HUES64 (cell line): ENCODE measurements at regions not wholly inside any gene's neighbourhood (a gene's known extent, or its start where the extent isn't known, plus 50 kb on each side); places are given as distances from the start of the nearest gene placed in this dataset.

Experiments used
- H3K27ac ChIP-seq: 2 replicates; pipeline ENCODE4 v1.7.0; 2013; ENCODE audit warnings: low read depth, low read length, inconsistent platforms
- H3K27me3 ChIP-seq: 2 replicates; pipeline ENCODE4 v1.6.1; 2013; ENCODE audit warnings: mild to moderate bottlenecking, low read length; ENCODE audit not compliant: insufficient read depth
- H3K36me3 ChIP-seq: 2 replicates; pipeline ENCODE4 v1.6.1; 2013; ENCODE audit warnings: mild to moderate bottlenecking, low read length; ENCODE audit not compliant: insufficient read depth
- H3K4me1 ChIP-seq: 2 replicates; pipeline ENCODE4 v1.6.1; 2013; ENCODE audit warnings: mild to moderate bottlenecking, low read length, moderate library complexity; ENCODE audit not compliant: insufficient read depth
- H3K4me3 ChIP-seq: 2 replicates; pipeline ENCODE4 v1.5.1; 2013; ENCODE audit warnings: mild to moderate bottlenecking, low read length, moderate library complexity
- H3K9ac ChIP-seq: 2 replicates; pipeline ENCODE4 v1.6.1; 2013; ENCODE audit warnings: mild to moderate bottlenecking, low read depth, low read length
- H3K9me3 ChIP-seq: 2 replicates; pipeline ENCODE4 v1.6.1; 2013; ENCODE audit warnings: low read depth, low read length; ENCODE audit not compliant: insufficient read depth
- WGBS: fragments of 150-250, 120-280 bp; methylation state at CpG from one replicate; pipeline ENCODE4 v1.1.7; 2013; ENCODE audit warnings: missing lambda C conversion rate; 5-methylcytosine and 5-hydroxymethylcytosine counted together

DNA sequence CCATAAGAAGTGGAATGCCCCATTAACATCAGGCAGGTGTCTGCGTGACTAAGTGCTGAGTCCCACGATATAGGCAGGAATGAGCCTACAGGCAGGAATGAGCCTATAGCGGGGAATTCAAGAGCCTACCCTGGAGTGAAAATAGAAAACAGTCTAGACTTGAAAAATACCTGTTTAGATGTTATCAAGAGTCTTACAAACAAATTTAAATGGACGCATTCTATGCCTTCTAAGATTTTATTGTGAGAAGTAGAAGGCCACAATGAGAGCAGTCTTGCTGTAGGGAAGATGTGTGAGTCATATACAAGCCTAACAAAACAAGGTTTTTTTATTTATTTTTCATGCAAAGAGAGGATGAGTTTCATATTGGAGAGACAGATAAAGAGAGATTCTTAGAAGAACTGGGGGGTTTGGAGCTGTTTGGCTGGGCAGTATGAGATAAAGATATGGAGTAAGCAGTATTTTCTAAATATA, 200.8 kb upstream of the ZC3H12C start:
- Histone ChIP-seq H3K36me3 (no peaks in the 10 kb centered on the region), H3K27me3 (no peaks in the 10 kb centered on the region), H3K27ac (no peak overlapping the region), H3K4me3 (no peak overlapping the region), H3K9me3 (no peaks in the 10 kb centered on the region), H3K4me1 (no peaks in the 10 kb centered on the region), H3K9ac (no peak overlapping the region)
- WGBS: 91% methylated on average over 4 of the region's 4 CpGs

- Histone ChIP-seq H3K9me3 (no peaks in the 10 kb centered on the region), H3K36me3 (no peaks in the 10 kb centered on the region), H3K27me3 (no peaks in the 10 kb centered on the region), H3K4me1 (no peaks in the 10 kb centered on the region), H3K27ac (no peak overlapping the region), H3K4me3 (no peak overlapping the region), H3K9ac (no peak overlapping the region)
- WGBS: 100% methylated on average over 1 of the region's 1 CpG
Measured at GRCh38 chr11:109894242-109894641, 198.9 kb upstream of the ZC3H12C start.

GRCh38 chr11:109898592-109898991, 194.6 kb upstream of the ZC3H12C start:
- 90% methylated on average over 2 of the region's 2 CpGs for WGBS
- no peaks in the 10 kb centered on the region for H3K9me3 ChIP-seq
- no peak overlapping the region for H3K9ac ChIP-seq
- H3K4me3 ChIP-seq: no peak overlapping the region
- no peak overlapping the region for H3K27ac ChIP-seq
- H3K36me3 ChIP-seq: no peaks in the 10 kb centered on the region
- no peaks in the 10 kb centered on the region for H3K4me1 ChIP-seq
- H3K27me3 ChIP-seq: no peaks in the 10 kb centered on the region

GRCh38 chr11:109902764-109903433, 190.3 kb upstream of the ZC3H12C start:
- Histone ChIP-seq H3K4me3 (no peak overlapping the region), H3K27ac (no peak overlapping the region), H3K9ac (no peak overlapping the region), H3K9me3 (no peaks in the 10 kb centered on the region), H3K27me3 (no peaks in the 10 kb centered on the region), H3K4me1 (no peaks in the 10 kb centered on the region), H3K36me3 (no peaks in the 10 kb centered on the region)
- 87% methylated on average over 5 of the region's 5 CpGs for WGBS

GRCh38 chr11:109911488-109911887, 181.7 kb upstream of the ZC3H12C start:
- H3K9ac ChIP-seq: no peak overlapping the region
- H3K27me3 ChIP-seq: no peaks in the 10 kb centered on the region
- no peaks in the 10 kb centered on the region for H3K4me1 ChIP-seq
- WGBS: no CpG with 5 or more reads among the region's 2 CpGs
- H3K36me3 ChIP-seq: no peaks in the 10 kb centered on the region
- no peak overlapping the region for H3K4me3 ChIP-seq
- H3K27ac ChIP-seq: no peak overlapping the region
- H3K9me3 ChIP-seq: no peaks in the 10 kb centered on the region

DNA sequence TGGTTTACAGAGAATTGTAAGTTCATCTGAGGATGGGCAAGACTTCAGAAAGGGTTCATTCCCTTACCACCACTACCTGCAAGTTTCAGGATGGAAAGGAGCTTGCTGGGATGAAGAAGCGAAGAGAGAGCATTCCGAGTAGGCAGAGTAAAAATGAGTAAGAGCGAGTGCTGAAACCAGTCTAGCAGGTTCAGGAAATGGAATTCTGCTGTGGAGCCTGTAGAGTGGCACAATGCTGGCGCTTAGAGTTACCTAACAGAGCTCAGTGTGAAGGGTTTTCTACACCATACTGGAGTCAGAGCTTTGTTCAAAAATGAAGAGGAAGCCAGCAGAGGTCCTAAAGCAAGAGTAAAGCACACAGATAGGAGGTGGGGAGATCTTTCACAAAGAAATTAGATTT, 179.2 kb upstream of the ZC3H12C start:
- Histone ChIP-seq H3K9ac (no peak overlapping the region), H3K36me3 (no peaks in the 10 kb centered on the region), H3K4me3 (no peak overlapping the region), H3K9me3 (no peaks in the 10 kb centered on the region), H3K4me1 (no peaks in the 10 kb centered on the region), H3K27ac (no peak overlapping the region), H3K27me3 (no peaks in the 10 kb centered on the region)
- WGBS: 93% methylated on average over 4 of the region's 4 CpGs

DNA sequence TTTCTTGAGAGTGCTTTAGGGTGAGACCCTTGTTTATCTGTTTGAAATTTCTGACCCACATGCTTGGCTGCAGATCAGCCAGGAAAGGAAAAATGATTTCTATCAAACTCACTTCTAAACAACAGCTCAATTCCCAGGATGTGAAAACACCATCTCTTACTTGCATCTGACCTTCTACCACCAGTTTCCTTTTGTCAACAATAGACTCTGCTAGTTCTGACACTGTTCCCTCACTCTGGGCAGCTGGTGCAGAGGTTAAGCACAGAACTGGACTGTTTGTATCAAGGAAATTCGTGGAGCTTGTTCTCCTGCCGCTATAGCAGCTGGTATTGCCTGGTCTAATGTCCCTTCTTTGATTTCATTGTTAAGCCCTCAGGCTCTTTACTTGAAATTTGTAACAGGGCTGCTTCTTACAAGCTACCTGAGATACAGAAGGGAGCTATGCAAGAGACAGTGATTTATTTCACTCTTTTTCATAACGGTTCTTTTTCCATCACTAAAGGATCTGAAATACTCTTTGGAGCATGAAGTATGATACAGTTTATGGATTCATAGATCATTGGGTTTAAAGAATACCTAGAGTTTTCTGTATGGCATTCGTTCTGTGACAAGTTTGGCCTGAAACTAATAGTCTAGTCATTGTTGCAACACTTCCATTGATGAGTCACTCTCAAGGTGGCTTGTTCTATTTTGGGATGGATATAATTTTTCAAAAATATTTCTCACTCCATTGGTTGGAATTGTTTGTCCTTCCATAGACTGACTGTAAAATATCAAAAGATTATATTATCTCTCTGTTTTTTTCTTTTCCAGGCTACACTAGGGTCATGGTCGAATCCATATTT, 178.2 kb upstream of the ZC3H12C start:
- Histone ChIP-seq H3K27ac (no peak overlapping the region), H3K27me3 (no peaks in the 10 kb centered on the region), H3K36me3 (no peaks in the 10 kb centered on the region), H3K4me3 (no peak overlapping the region), H3K9me3 (no peaks in the 10 kb centered on the region), H3K4me1 (no peaks in the 10 kb centered on the region), H3K9ac (no peak overlapping the region)
- WGBS: 88% methylated on average over 3 of the region's 5 CpGs

- H3K4me1 ChIP-seq: peaks cover 12% of the 10 kb centered on the region; the same call in 1 of the 2 replicates
- H3K36me3 ChIP-seq: no peaks in the 10 kb centered on the region
- H3K27me3 ChIP-seq: no peaks in the 10 kb centered on the region
- no peak overlapping the region for H3K9ac ChIP-seq
- WGBS: 30% methylated on average over 2 of the region's 3 CpGs
- no peak overlapping the region for H3K4me3 ChIP-seq
- no peaks in the 10 kb centered on the region for H3K9me3 ChIP-seq
- H3K27ac ChIP-seq: no peak overlapping the region
Measured at GRCh38 chr11:109926941-109927340, 166.3 kb upstream of the ZC3H12C start.

GRCh38 chr11:109929308-109929707, 163.9 kb upstream of the ZC3H12C start:
- 95% methylated on average over 3 of the region's 3 CpGs for WGBS

DNA sequence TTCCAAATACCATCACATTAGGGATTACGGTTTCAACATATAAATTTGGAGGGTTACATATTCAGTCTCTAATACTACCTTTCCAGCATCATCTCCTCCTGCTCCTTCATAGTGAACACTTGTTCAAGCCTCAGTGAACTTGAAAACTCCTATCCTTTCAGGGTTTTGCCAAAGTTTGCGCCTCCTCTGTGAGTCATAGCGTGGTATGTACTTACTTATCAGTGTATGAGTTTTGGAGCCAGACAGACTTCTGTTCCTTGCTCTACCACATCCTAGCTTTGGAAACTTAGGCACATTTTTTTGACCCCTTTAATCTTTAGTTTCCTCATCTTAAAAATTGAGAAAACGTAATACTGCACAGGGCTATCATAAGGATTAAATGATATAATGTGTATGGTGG, 160.1 kb upstream of the ZC3H12C start:
- Histone ChIP-seq H3K4me3 (no peak overlapping the region), H3K27ac (no peak overlapping the region), H3K36me3 (no peaks in the 10 kb centered on the region), H3K4me1 (0 out of 2 replicates have a peak, but pooled peaks cover 2% of the 10 kb centered on the region), H3K9ac (no peak overlapping the region), H3K9me3 (no peaks in the 10 kb centered on the region), H3K27me3 (no peaks in the 10 kb centered on the region)
- 93% methylated on average over 4 of the region's 4 CpGs for WGBS

More at GRCh38 chr11:109929308-109929707, 163.9 kb upstream of the ZC3H12C start:
- no peaks in the 10 kb centered on the region for H3K9me3 ChIP-seq
- no peak overlapping the region for H3K4me3 ChIP-seq
- no peak overlapping the region for H3K27ac ChIP-seq
- no peaks in the 10 kb centered on the region for H3K36me3 ChIP-seq
- no peak overlapping the region for H3K9ac ChIP-seq
- H3K4me1 ChIP-seq: peaks cover 12% of the 10 kb centered on the region; the same call in 1 of the 2 replicates
- H3K27me3 ChIP-seq: no peaks in the 10 kb centered on the region

DNA sequence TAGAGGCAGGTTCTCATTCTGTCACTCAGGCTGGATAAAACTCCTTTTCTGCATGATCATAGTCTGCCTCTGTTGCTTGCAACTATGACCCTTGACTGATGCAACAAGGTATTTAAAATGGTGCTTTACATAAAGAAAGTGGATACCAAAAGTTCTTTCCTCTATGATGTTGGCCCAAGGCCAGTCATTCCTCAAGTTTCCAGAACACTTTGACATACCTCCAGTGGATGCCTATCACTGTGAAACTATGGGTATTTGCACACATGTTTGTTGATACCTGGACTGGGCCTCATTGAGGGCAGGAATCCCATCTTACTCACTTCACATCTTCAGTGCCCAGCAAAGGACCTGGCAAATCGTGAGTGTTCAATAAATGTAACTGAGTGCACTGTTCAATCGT, 159.0 kb upstream of the ZC3H12C start:
- H3K9ac ChIP-seq: no peak overlapping the region
- H3K27ac ChIP-seq: no peak overlapping the region
- H3K36me3 ChIP-seq: no peaks in the 10 kb centered on the region
- H3K4me1 ChIP-seq: no peaks in the 10 kb centered on the region
- no peaks in the 10 kb centered on the region for H3K27me3 ChIP-seq
- H3K9me3 ChIP-seq: no peaks in the 10 kb centered on the region
- 80% methylated on average over 2 of the region's 2 CpGs for WGBS
- H3K4me3 ChIP-seq: no peak overlapping the region
